Smooth muscle cell (in vitro differentiated cells): ENCODE measurements at regions not wholly inside any gene's neighbourhood (a gene's known extent, or its start where the extent isn't known, plus 50 kb on each side); places are given as distances from the start of the nearest gene placed in this dataset.

Source experiments
- DNase-seq: peaks from one replicate; lab custom pipeline; 2025; ENCODE audit not compliant: unreplicated experiment; lab: John Stamatoyannopoulos, UW
- H2AFZ ChIP-seq: fragments of 200-600 bp; sonication (generic); 2 replicates; pipeline ENCODE4 v1.6.0; 2016; ENCODE audit warnings: antibody characterized with exemption, low read depth, mild to moderate bottlenecking
- H3F3A ChIP-seq: fragments of 200-600 bp; sonication (generic); 2 replicates; pipeline ENCODE4 v1.6.0; 2017; ENCODE audit warnings: antibody characterized with exemption, low read depth
- H3K27ac ChIP-seq: fragments of 200-600 bp; sonication (generic); 2 replicates; pipeline ENCODE4 v1.5.1; 2016; ENCODE audit warnings: low read depth, mild to moderate bottlenecking
- H3K27me3 ChIP-seq: fragments of 200-600 bp; sonication (generic); 2 replicates; pipeline ENCODE4 v1.6.1; 2016; ENCODE audit warnings: low read depth, mild to moderate bottlenecking
- H3K36me3 ChIP-seq: fragments of 200-600 bp; sonication (generic); 2 replicates; pipeline ENCODE4 v1.5.1; 2016; ENCODE audit warnings: low read depth
- H3K4me1 ChIP-seq: fragments of 200-600 bp; sonication (generic); 2 replicates; pipeline ENCODE4 v1.5.1; 2016; ENCODE audit warnings: low read depth
- H3K4me2 ChIP-seq: fragments of 200-600 bp; sonication (generic); 2 replicates; pipeline ENCODE4 v1.6.0; 2016; ENCODE audit warnings: mild to moderate bottlenecking
- H3K4me3 ChIP-seq: fragments of 200-600 bp; sonication (generic); 2 replicates; pipeline ENCODE4 v1.5.1; 2016; ENCODE audit warnings: mild to moderate bottlenecking
- H3K79me2 ChIP-seq: fragments of 200-600 bp; sonication (generic); 2 replicates; pipeline ENCODE4 v1.6.0; 2016; ENCODE audit warnings: low read depth, mild to moderate bottlenecking
- H3K9ac ChIP-seq: fragments of 200-600 bp; sonication (generic); 2 replicates; pipeline ENCODE4 v1.6.0; 2016; ENCODE audit warnings: low read depth
- H3K9me3 ChIP-seq: fragments of 200-600 bp; sonication (generic); replicated peaks from 2 replicates; pipeline ENCODE4 v1.5.1; 2016; ENCODE audit warnings: low read depth
- H4K20me1 ChIP-seq: fragments of 200-600 bp; sonication (generic); 2 replicates; pipeline ENCODE4 v1.6.0; 2016; ENCODE audit warnings: low read depth
- WGBS: methylation state at CpG from one replicate; pipeline ENCODE4 v1.1.7; 2016; ENCODE audit warnings: low lambda C conversion rate; 5-methylcytosine and 5-hydroxymethylcytosine counted together
- TF ChIP-seq, protein P1 (sequence below): fragments of 200-600 bp; sonication (generic); IDR thresholded peaks from 2 replicates; pipeline ENCODE4 v1.5.1; 2017; ENCODE audit warnings: borderline replicate concordance, mild to moderate bottlenecking, antibody characterized with exemption; ENCODE audit not compliant: insufficient read depth, poor library complexity, severe bottlenecking

DNA sequence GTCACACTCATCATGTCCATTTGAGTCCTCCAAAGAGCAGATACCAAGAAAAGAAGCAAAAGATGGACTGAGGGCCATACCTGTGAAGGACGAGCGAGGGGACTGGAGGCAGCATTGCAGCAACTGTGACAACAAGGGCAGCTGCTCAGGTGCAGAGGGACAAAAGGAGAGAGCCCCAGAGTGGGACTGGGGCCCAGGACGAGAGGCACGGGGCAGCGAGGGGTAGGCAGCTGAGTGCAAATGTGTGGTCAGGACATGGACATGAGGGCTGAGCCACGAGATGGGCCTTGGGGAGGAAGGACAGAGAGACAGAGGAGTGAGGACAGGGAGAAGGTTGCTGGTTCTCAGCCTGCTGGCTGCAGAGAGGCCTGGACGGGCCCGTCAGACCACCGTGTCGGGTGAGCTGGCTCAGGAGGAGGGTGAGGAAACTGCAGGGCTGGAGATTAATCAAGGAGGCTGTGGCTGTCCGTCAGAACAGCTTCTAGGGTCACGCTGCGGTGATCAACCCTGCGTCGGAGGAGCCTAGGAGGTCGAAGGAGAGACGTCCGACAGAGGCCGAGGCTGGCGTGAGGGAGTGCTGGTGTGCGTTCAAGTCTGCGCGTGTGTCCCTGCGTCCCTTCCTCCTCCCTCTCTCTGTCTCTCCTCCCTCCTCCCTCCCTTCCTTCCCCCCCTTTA, 206.8 kb upstream of the HDAC4 start:
- no peak for DNase-seq
- H4K20me1 ChIP-seq: no peaks in the 10 kb centered on the region
- H3F3A ChIP-seq: no peaks in the 10 kb centered on the region
- no peak overlapping the region for H3K9ac ChIP-seq
- no peak overlapping the region for H2AFZ ChIP-seq
- TF ChIP-seq, protein P1, sequence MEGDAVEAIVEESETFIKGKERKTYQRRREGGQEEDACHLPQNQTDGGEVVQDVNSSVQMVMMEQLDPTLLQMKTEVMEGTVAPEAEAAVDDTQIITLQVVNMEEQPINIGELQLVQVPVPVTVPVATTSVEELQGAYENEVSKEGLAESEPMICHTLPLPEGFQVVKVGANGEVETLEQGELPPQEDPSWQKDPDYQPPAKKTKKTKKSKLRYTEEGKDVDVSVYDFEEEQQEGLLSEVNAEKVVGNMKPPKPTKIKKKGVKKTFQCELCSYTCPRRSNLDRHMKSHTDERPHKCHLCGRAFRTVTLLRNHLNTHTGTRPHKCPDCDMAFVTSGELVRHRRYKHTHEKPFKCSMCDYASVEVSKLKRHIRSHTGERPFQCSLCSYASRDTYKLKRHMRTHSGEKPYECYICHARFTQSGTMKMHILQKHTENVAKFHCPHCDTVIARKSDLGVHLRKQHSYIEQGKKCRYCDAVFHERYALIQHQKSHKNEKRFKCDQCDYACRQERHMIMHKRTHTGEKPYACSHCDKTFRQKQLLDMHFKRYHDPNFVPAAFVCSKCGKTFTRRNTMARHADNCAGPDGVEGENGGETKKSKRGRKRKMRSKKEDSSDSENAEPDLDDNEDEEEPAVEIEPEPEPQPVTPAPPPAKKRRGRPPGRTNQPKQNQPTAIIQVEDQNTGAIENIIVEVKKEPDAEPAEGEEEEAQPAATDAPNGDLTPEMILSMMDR: no peak
- H3K27ac ChIP-seq: no peak overlapping the region
- H3K9me3 ChIP-seq: no peaks in the 10 kb centered on the region
- H3K27me3 ChIP-seq: no peaks in the 10 kb centered on the region
- H3K36me3 ChIP-seq: no peaks in the 10 kb centered on the region
- 80% methylated on average over 16 of the region's 24 CpGs for WGBS
- no peak overlapping the region for H3K4me2 ChIP-seq
- no peaks in the 10 kb centered on the region for H3K79me2 ChIP-seq
- H3K4me1 ChIP-seq: no peaks in the 10 kb centered on the region
- no peak overlapping the region for H3K4me3 ChIP-seq

DNA sequence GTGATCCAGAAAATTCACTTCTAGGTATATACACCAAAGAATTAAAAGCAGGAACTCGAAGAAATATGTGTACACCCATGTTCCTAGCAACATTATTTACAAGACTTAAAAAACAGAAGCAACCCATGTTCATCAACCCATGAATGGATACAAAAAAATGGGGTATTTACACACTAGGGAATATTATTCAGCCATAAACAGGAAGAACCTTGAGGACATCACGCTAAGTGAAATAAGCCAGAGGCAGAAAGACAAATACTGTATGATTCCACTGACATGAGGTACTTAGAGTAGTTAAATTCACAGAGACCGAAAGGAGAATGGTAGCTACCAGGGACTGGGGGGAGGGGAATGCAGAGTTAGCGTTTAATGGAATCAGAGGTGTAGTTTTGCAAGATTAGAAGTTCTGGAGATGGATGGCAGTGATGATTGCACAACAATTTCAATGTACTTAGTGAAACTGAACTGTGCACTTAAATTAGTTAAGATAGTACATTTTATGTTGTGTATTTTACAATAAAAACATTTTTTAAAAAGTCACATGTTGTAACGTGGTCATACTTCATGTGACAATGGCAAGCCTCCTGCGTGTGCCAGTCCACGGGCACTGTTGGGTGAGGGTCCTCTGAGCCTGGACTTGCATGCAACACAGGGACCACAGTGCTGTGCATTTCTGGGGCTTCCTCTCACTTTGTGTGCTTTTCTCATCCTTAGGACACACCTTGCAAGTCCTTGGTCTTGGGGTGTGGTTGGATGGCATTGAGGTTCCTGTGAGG, 206.1 kb upstream of the HDAC4 start:
- no peak overlapping the region for H2AFZ ChIP-seq
- WGBS: 94% methylated on average over 7 of the region's 7 CpGs

DNA sequence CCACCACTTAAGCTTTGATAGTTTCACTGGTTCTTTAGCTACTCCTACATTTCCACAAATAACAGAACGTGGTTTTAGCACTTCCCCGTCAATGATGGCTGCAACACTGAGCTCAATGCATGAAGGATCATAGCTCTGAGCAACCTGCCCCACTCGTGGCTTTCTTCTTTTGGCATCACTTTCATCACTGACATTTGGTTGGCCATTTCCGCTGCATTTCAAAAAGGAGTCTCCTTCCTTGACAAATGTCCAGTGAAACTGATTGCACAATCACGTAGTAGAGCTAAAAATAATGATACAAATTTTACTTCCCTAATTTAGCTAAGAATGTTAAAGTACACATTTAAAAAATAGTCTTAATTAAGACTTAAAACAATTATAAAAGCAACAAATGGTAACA, 205.2 kb upstream of the HDAC4 start:
- Histone ChIP-seq H3K9ac (no peak overlapping the region), H2AFZ (no peak overlapping the region), H3K4me1 (peaks cover 11% of the 10 kb centered on the region), H3K4me2 (no peak overlapping the region), H3K4me3 (no peak overlapping the region), H3K79me2 (no peaks in the 10 kb centered on the region), H3K9me3 (no peaks in the 10 kb centered on the region), H3K27ac (no peak overlapping the region), H3K27me3 (no peaks in the 10 kb centered on the region), H3K36me3 (no peaks in the 10 kb centered on the region), H3F3A (no peaks in the 10 kb centered on the region), H4K20me1 (no peaks in the 10 kb centered on the region)
- TF ChIP-seq, protein P1: no peak
- WGBS: 81% methylated on average over 5 of the region's 5 CpGs
- DNase-seq: no peak

More for the DNA sequence above, 206.1 kb upstream of the HDAC4 start:
- no peak overlapping the region for H3K27ac ChIP-seq
- no peak overlapping the region for H3K4me3 ChIP-seq
- H3K4me2 ChIP-seq: no peak overlapping the region
- no peaks in the 10 kb centered on the region for H3K9me3 ChIP-seq
- TF ChIP-seq, protein P1: no peak
- no peaks in the 10 kb centered on the region for H3K27me3 ChIP-seq
- H3K36me3 ChIP-seq: no peaks in the 10 kb centered on the region
- no peaks in the 10 kb centered on the region for H3K79me2 ChIP-seq
- no peaks in the 10 kb centered on the region for H4K20me1 ChIP-seq
- no peak for DNase-seq
- peaks cover 5% of the 10 kb centered on the region for H3K4me1 ChIP-seq
- no peaks in the 10 kb centered on the region for H3F3A ChIP-seq
- no peak overlapping the region for H3K9ac ChIP-seq
